GM23338 (cell line): ENCODE measurements at regions not wholly inside any gene's neighbourhood (a gene's known extent, or its start where the extent isn't known, plus 50 kb on each side); places are given as distances from the start of the nearest gene placed in this dataset.

Experiments used
- CREB1 ChIP-seq: fragments of 250-450 bp; sonication (Bioruptor Pico); IDR thresholded peaks from 2 replicates; pipeline ENCODE4 v1.5.0; 2020; ENCODE audit warnings: low read depth, mild to moderate bottlenecking, moderate library complexity
- EZH2 ChIP-seq: fragments of 200-600 bp; sonication (generic); IDR thresholded peaks from one replicate; pipeline ENCODE4 v1.8.0; 2017; ENCODE audit warnings: antibody characterized with exemption, mild to moderate bottlenecking, low read depth; ENCODE audit not compliant: unreplicated experiment
- EZH2phosphoT487 ChIP-seq: fragments of 200-600 bp; sonication (generic); IDR thresholded peaks from one replicate; pipeline ENCODE4 v1.8.1; 2018; ENCODE audit warnings: antibody characterized with exemption; ENCODE audit not compliant: unreplicated experiment
- POLR2AphosphoS5 ChIP-seq: IDR thresholded peaks from 2 replicates; pipeline ENCODE4 v1.6.1; 2016; ENCODE audit warnings: antibody characterized with exemption, low read depth
- STAT1 ChIP-seq: IDR thresholded peaks from one replicate; pipeline ENCODE4 v1.6.1; 2016; ENCODE audit warnings: antibody characterized with exemption; ENCODE audit not compliant: unreplicated experiment
- ZNF331 ChIP-seq: fragments of 250-450 bp; sonication (Bioruptor Pico); IDR thresholded peaks from 2 replicates; pipeline ENCODE4 v1.5.0; 2020; ENCODE audit warnings: low read depth, mild to moderate bottlenecking, moderate library complexity
- TF ChIP-seq, protein P1 (sequence below), 2 experiments: fragments of 200-600 bp in 1 of 2; sonication (generic) in 1 of 2; conservative IDR thresholded peaks; 2 replicates each; pipeline versions ENCODE4 v1.5.1 to v1.6.1; 2016 to 2017; ENCODE audit warnings: antibody characterized with exemption in 2 of 2, low read depth in 2 of 2, mild to moderate bottlenecking in 2 of 2, moderate library complexity in 1 of 2
- TF ChIP-seq, protein P2 (sequence below): IDR thresholded peaks from one replicate; pipeline ENCODE4 v1.6.1; 2018; ENCODE audit warnings: antibody characterized with exemption; ENCODE audit not compliant: unreplicated experiment

GRCh38 chr18:21930177-21930576 lies 189.6 kb downstream of the MIB1 start:
- TF ChIP-seq, protein P1, sequence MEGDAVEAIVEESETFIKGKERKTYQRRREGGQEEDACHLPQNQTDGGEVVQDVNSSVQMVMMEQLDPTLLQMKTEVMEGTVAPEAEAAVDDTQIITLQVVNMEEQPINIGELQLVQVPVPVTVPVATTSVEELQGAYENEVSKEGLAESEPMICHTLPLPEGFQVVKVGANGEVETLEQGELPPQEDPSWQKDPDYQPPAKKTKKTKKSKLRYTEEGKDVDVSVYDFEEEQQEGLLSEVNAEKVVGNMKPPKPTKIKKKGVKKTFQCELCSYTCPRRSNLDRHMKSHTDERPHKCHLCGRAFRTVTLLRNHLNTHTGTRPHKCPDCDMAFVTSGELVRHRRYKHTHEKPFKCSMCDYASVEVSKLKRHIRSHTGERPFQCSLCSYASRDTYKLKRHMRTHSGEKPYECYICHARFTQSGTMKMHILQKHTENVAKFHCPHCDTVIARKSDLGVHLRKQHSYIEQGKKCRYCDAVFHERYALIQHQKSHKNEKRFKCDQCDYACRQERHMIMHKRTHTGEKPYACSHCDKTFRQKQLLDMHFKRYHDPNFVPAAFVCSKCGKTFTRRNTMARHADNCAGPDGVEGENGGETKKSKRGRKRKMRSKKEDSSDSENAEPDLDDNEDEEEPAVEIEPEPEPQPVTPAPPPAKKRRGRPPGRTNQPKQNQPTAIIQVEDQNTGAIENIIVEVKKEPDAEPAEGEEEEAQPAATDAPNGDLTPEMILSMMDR (conservative IDR thresholded peaks at IDR 0.05; ENCODE audit: low read depth in 2 of 2): no peak
- TF ChIP-seq CREB1 (CRISPR knock-in tag) (no peak), POLR2AphosphoS5 (no peak), EZH2phosphoT487 (no peak), EZH2 (no peak), ZNF331 (no peak), STAT1 (no peak)
- TF ChIP-seq, protein P2, sequence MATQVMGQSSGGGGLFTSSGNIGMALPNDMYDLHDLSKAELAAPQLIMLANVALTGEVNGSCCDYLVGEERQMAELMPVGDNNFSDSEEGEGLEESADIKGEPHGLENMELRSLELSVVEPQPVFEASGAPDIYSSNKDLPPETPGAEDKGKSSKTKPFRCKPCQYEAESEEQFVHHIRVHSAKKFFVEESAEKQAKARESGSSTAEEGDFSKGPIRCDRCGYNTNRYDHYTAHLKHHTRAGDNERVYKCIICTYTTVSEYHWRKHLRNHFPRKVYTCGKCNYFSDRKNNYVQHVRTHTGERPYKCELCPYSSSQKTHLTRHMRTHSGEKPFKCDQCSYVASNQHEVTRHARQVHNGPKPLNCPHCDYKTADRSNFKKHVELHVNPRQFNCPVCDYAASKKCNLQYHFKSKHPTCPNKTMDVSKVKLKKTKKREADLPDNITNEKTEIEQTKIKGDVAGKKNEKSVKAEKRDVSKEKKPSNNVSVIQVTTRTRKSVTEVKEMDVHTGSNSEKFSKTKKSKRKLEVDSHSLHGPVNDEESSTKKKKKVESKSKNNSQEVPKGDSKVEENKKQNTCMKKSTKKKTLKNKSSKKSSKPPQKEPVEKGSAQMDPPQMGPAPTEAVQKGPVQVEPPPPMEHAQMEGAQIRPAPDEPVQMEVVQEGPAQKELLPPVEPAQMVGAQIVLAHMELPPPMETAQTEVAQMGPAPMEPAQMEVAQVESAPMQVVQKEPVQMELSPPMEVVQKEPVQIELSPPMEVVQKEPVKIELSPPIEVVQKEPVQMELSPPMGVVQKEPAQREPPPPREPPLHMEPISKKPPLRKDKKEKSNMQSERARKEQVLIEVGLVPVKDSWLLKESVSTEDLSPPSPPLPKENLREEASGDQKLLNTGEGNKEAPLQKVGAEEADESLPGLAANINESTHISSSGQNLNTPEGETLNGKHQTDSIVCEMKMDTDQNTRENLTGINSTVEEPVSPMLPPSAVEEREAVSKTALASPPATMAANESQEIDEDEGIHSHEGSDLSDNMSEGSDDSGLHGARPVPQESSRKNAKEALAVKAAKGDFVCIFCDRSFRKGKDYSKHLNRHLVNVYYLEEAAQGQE: no peak
